ENCODE measurements at regions not wholly inside any gene's neighbourhood (a gene's known extent, or its start where the extent isn't known, plus 50 kb on each side); places are given as distances from the start of the nearest gene placed in this dataset.
"Not testable (repeated sequence)": the region's sequence is repeated elsewhere in the genome, so short reads cannot be mapped to it uniquely, and the experiment has no call there.

- TF ChIP-seq POLR2A, CTCF (IDR thresholded peaks at IDR 0.05): not testable (repeated sequence)
Measured at GRCh38 chr20:30671120-30671519, 586.3 kb upstream of the DEFB115 start.

All from body of pancreas (tissue), 4 donors.